NCI-H524 (cell line): ENCODE measurements at regions not wholly inside any gene's neighbourhood (a gene's known extent, or its start where the extent isn't known, plus 50 kb on each side); places are given as distances from the start of the nearest gene placed in this dataset.
A peak's percentile ranks its signal among the peaks of the same experiment; 100 is the strongest.

Source experiments
- DNase-seq, 2 experiments: peaks; one replicate each; lab custom pipeline; 2025; lab: John Stamatoyannopoulos, UW

GRCh38 chr13:38606699-38607535 is 80.0 kb upstream of the FREM2 start:
- no peak for DNase-seq

- no peak for DNase-seq
Observed at GRCh38 chr13:38617936-38618335, 68.9 kb upstream of the FREM2 start.

- DNase-seq = no peak
Observed at GRCh38 chr13:38618336-38618735, 68.5 kb upstream of the FREM2 start.

- no peak for DNase-seq
Observed at GRCh38 chr13:38618881-38619280, 68.0 kb upstream of the FREM2 start.

DNA sequence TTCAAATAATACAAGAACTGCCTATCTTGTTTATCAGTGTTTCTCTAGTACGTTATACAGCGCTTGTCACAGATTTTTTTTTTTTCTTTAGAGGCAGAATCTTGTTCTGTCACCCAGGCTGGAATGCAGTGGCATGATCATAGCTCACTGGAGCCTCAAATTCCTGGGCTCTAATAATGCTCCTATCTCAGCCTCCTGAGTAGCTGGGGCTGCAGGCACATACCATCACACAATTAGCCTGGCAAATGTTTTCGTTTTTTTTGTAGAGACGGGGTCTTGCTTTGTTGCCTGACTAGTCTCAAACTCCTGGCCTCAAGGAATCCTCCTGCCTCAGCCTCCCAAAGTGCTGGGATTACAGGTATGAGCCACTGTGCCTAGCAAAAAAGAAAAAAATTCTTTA is 66.0 kb upstream of the FREM2 start:
- DNase-seq = no peak

DNA sequence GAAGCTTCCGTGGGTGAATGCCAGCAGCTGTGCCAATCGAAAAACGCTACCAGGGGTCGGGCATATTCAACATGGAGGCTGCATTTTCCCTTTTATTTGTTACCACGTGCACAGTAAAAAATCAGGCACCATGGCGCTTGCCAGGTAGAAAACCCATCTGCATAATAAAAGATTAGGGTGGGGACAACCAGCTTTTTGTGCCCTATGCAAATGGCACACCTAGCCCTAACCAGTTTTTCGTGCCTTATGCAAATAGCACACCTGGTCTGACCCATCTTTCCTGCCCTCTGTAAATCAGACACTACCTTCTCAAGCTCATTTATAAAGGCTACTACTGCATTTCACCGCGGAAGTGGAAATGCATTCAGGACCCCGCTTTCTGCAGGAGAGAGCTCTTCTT is 62.1 kb upstream of the FREM2 start:
- DNase-seq = no peak

- no peak for DNase-seq
Observed at GRCh38 chr13:38628554-38628953, 58.3 kb upstream of the FREM2 start.

DNA sequence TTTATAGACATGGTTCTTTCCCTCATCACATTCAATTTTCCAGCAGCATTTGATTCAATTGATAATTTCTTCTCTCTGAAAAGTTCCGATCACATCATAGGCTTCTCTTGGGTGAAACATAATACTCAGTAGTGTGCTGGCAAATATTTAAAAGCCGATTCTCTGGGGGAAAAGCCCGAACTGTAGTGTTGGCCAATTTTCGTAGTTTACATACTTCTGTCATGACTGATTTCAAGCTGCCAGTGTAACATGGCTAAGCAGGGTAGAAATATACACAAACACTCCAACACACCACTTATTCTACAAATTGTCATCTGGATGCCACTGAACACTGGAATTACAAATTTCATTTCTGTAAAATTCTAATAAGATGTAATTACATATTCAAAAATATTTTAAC is 56.1 kb upstream of the FREM2 start:
- no peak for DNase-seq

GRCh38 chr13:38635030-38635429 is 51.8 kb upstream of the FREM2 start:
- DNase-seq = peak in 1 of 2 experiments; percentile 3

DNA sequence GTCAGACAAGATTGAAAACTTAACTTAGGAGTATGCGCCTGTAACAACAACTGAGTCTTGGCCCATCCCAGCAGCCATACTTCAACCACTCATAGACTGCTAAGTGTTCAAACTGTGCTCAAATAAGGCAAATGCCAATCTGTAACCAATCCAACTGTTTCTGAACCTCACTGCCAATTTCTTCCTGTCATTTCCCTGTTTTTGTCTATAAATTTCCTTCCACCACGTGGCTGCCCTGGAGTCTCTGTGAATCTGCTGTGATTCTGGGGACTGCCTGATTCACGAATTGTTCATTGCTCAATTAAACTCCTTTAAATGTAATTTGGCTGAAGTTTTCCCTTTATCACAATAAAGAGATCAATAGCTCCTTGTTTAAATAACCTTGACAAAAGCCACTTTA is 50.8 kb upstream of the FREM2 start:
- DNase-seq = no peak

DNA sequence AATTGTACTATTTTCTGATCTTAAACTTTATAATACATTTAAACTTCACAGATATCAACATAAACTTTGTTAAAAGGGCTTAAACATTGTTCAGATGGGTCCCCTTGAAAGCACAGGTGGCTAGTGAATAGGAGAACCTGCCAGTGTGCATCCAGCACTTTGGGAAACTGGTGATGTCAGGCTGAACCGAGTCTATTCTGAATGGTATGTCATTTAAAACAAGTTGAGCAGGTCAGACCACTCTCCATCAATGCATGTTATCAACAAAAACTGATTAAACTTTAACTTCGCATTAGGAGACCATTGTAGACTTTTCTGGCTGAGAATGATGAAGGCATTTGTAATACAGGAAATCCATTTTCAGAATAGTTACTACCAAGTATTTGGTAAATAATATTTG is 50.1 kb upstream of the FREM2 start:
- DNase-seq = no peak
